ENCODE measurements at regions not wholly inside any gene's neighbourhood (a gene's known extent, or its start where the extent isn't known, plus 50 kb on each side); places are given as distances from the start of the nearest gene placed in this dataset.

DNA sequence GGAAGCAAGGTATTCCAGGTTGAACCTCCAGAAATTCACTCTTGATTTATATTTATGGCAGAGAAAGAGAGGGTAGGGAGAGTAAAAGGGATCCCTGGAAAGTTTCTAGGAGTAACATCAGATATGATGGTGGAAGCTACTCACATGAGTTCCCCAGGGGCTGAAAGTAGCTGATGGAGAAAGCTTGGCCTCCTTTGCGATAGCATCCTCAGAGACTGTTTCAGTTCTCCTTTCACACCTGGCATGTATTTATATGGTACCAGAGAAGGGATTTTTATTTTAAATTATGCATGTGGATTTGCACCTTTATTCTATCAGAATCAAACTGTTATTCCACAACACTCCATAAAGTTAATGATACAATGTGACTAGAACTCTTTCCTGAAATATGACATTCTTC lies 126.3 kb upstream of the OSR1 start:
- H3K4me3 ChIP-seq (ENCODE audit: low read length), result no peak overlapping the region
- no peaks in the 10 kb centered on the region for H3K36me3 ChIP-seq (ENCODE audit: control insufficient read depth, low read length)
- TF ChIP-seq EZH2phosphoT487 (IDR thresholded peaks at IDR 0.05; ENCODE audit: borderline replicate concordance, low read length) (no peak), CTCF (IDR thresholded peaks at IDR 0.05; ENCODE audit: low read depth, low read length, poor library complexity, severe bottlenecking) (no peak)
- H3K9me2 ChIP-seq (replicated peaks; ENCODE audit: control insufficient read depth, low read length), result no peaks in the 10 kb centered on the region
- no peaks in the 10 kb centered on the region for H3K4me1 ChIP-seq (ENCODE audit: control insufficient read depth, low read length)
- no peaks in the 10 kb centered on the region for H3K9me3 ChIP-seq (ENCODE audit: control insufficient read depth, insufficient read depth, low read length)
- no peaks in the 10 kb centered on the region for H3K79me2 ChIP-seq (ENCODE audit: control insufficient read depth, low read length)
- H3F3A ChIP-seq (ENCODE audit: control insufficient read depth, insufficient read depth), result no peaks in the 10 kb centered on the region
- H3K27ac ChIP-seq (ENCODE audit: low read depth, low read length), result no peak overlapping the region
- no peaks in the 10 kb centered on the region for H4K20me1 ChIP-seq (ENCODE audit: control insufficient read depth, insufficient read depth, low read depth, low read length)
- no peaks in the 10 kb centered on the region for H3K27me3 ChIP-seq (ENCODE audit: control insufficient read depth, low read length)
- H3K4me2 ChIP-seq (ENCODE audit: low read length), result no peak overlapping the region

DNA sequence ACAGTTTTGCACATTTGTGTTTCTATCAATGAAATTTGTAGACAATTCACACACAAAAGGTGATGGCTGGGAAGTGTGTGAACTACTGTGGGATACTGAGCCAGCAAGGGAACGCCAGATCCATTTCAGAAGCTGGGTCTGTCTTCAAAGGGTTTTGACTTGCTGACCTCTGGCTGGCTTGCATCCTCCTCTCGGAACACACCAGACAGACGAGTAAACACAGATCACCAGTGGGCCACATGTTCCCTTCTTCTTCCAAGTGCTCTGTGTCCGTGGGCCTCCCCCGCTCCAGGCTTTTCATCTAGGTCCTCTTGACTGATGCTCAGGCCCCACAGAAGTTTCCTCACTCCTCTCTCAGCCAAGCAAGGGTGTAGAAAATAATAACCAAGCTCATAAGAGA lies 122.2 kb upstream of the OSR1 start:
- Histone ChIP-seq H3K79me2 (ENCODE audit: control insufficient read depth, low read length) (no peaks in the 10 kb centered on the region), H3F3A (ENCODE audit: control insufficient read depth, insufficient read depth) (no peaks in the 10 kb centered on the region), H3K36me3 (ENCODE audit: control insufficient read depth, low read length) (no peaks in the 10 kb centered on the region), H3K4me3 (ENCODE audit: low read length) (no peak overlapping the region), H3K4me1 (ENCODE audit: control insufficient read depth, low read length) (no peaks in the 10 kb centered on the region), H3K4me2 (ENCODE audit: low read length) (no peak overlapping the region), H3K9me2 (replicated peaks; ENCODE audit: control insufficient read depth, low read length) (no peaks in the 10 kb centered on the region), H3K27me3 (ENCODE audit: control insufficient read depth, low read length) (no peaks in the 10 kb centered on the region), H3K9me3 (ENCODE audit: control insufficient read depth, insufficient read depth, low read length) (no peaks in the 10 kb centered on the region), H4K20me1 (ENCODE audit: control insufficient read depth, insufficient read depth, low read depth, low read length) (no peaks in the 10 kb centered on the region), H3K27ac (ENCODE audit: low read depth, low read length) (no peak overlapping the region)
- TF ChIP-seq CTCF (IDR thresholded peaks at IDR 0.05; ENCODE audit: low read depth, low read length, poor library complexity, severe bottlenecking) (no peak), EZH2phosphoT487 (IDR thresholded peaks at IDR 0.05; ENCODE audit: borderline replicate concordance, low read length) (no peak)

- no peaks in the 10 kb centered on the region for H3K27me3 ChIP-seq (ENCODE audit: control insufficient read depth, low read length)
- H4K20me1 ChIP-seq (ENCODE audit: control insufficient read depth, insufficient read depth, low read depth, low read length), result no peaks in the 10 kb centered on the region
- H3K4me3 ChIP-seq (ENCODE audit: low read length), result no peak overlapping the region
- H3F3A ChIP-seq (ENCODE audit: control insufficient read depth, insufficient read depth), result no peaks in the 10 kb centered on the region
- H3K36me3 ChIP-seq (ENCODE audit: control insufficient read depth, low read length), result no peaks in the 10 kb centered on the region
- H3K4me1 ChIP-seq (ENCODE audit: control insufficient read depth, low read length), result no peaks in the 10 kb centered on the region
- no peak overlapping the region for H3K27ac ChIP-seq (ENCODE audit: low read depth, low read length)
- no peak overlapping the region for H3K4me2 ChIP-seq (ENCODE audit: low read length)
- no peak for TF ChIP-seq EZH2phosphoT487 (IDR thresholded peaks at IDR 0.05; ENCODE audit: borderline replicate concordance, low read length)
- TF ChIP-seq CTCF (IDR thresholded peaks at IDR 0.05; ENCODE audit: low read depth, low read length, poor library complexity, severe bottlenecking), result no peak
- no peaks in the 10 kb centered on the region for H3K9me2 ChIP-seq (replicated peaks; ENCODE audit: control insufficient read depth, low read length)
- H3K9me3 ChIP-seq (ENCODE audit: control insufficient read depth, insufficient read depth, low read length), result no peaks in the 10 kb centered on the region
- no peaks in the 10 kb centered on the region for H3K79me2 ChIP-seq (ENCODE audit: control insufficient read depth, low read length)
Measured at GRCh38 chr2:19479666-19480065, 121.2 kb upstream of the OSR1 start.

GRCh38 chr2:19478409-19478808 lies 120.0 kb upstream of the OSR1 start:
- Histone ChIP-seq H3K79me2 (ENCODE audit: control insufficient read depth, low read length) (no peaks in the 10 kb centered on the region), H3K9me2 (replicated peaks; ENCODE audit: control insufficient read depth, low read length) (no peaks in the 10 kb centered on the region), H3F3A (ENCODE audit: control insufficient read depth, insufficient read depth) (no peaks in the 10 kb centered on the region), H3K36me3 (ENCODE audit: control insufficient read depth, low read length) (no peaks in the 10 kb centered on the region), H3K9me3 (ENCODE audit: control insufficient read depth, insufficient read depth, low read length) (no peaks in the 10 kb centered on the region), H3K27ac (ENCODE audit: low read depth, low read length) (no peak overlapping the region), H3K4me2 (ENCODE audit: low read length) (no peak overlapping the region), H3K27me3 (ENCODE audit: control insufficient read depth, low read length) (no peaks in the 10 kb centered on the region), H3K4me1 (ENCODE audit: control insufficient read depth, low read length) (0 out of 2 replicates have a peak, but pooled peaks cover 3% of the 10 kb centered on the region), H3K4me3 (ENCODE audit: low read length) (no peak overlapping the region), H4K20me1 (ENCODE audit: control insufficient read depth, insufficient read depth, low read depth, low read length) (no peaks in the 10 kb centered on the region)
- no peak for TF ChIP-seq EZH2phosphoT487 (IDR thresholded peaks at IDR 0.05; ENCODE audit: borderline replicate concordance, low read length)
- no peak for TF ChIP-seq CTCF (IDR thresholded peaks at IDR 0.05; ENCODE audit: low read depth, low read length, poor library complexity, severe bottlenecking)

Measured in DOHH2 (cell line).